GM21619 (cell line): ENCODE measurements at regions not wholly inside any gene's neighbourhood (a gene's known extent, or its start where the extent isn't known, plus 50 kb on each side); places are given as distances from the start of the nearest gene placed in this dataset.

Experiments used
- ATAC-seq: cut with Tn5 transposase; IDR thresholded peaks from one replicate; pipeline ENCODE4 v1.9.1; 2021; ENCODE audit not compliant: unreplicated experiment

DNA sequence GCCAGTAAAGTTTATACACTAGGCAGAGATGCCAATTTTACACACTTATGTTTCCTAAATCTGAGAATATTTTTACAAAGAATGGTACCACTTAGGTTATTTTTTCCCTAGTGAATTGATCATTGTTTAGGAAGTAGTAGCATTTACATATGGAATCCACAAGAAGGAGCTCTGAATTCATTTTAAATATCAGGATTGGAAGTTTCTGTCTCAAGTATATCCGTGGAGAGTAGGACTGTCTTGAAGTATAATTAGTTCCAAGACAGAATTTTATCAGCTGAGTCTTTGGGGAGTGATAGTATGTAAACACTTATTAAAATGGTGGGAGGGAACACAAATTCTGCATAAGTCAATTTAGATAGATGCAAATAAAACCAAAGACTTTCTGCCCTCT, 82.3 kb upstream of the FAM98A start:
- no peak for ATAC-seq

DNA sequence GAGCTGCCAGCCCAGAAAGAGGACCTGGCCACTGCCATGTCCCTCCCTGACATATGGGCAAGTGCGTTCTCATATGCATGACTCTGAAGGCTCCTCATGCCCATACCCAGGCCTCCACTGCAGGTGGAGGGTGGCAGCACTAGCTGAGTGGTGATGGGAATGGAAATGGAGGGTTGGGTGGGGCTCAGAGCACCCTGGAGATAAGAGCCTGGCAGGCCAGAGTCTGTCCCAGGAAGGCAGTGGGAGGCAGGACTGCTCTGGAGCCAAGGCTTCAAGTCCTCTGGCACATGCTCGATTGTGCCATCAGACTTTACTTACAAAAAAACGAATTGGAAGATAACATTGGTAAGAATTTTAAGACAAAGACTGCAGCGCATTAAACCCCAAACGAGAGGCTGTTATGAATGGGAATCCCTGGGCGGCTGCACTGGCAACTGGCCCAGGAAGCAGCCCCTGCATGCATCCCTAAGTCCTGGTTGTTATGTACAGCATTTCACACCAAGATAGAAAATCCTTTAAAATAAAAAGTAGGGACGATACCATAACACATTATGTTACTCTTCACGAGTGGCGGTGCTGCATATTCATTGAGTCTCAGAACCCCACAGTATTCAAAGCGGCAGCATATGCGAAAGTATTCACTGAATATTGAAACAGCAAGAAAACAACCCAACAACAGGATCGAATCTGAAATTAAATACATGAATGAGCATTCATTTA, 81.7 kb upstream of the FAM98A start:
- ATAC-seq = no peak

DNA sequence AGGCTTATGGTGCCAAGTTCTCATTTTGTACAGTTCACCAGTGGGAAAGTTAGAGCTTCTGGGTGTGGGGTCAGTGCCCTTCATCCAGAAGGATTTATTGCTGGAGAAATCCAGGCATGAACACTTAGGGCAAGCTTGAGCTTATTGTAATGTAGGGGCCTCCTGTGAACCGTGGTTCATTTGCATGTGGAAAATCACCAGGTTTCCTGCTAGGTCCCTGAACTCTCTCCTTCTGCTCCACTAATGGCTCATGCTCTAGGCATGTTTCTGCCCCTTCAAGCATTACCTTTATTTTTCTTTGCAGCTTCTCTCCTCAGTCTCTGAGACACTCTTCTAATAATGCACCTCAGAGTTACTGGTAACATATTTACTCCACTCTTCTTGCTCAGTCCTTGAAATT, 79.3 kb upstream of the FAM98A start:
- ATAC-seq = no peak

DNA sequence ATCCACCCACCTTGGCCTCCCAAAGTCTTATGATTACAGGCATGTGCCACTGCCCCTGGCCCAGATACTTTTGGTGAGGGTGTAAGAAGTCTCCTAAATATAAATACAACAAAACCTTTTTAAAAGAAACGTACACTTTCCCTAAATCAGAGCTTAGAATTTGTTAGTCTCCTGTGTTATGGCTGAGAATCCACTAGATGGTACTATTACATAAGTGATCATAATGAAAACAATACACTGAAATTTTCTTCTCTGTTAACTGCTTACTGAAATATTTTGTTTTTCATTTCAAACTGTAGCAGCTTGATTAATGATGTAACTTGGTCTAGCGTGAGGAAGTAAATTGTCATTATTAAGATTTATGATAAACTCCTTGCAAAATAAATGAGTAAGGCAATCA, 74.8 kb upstream of the FAM98A start:
- ATAC-seq = no peak

DNA sequence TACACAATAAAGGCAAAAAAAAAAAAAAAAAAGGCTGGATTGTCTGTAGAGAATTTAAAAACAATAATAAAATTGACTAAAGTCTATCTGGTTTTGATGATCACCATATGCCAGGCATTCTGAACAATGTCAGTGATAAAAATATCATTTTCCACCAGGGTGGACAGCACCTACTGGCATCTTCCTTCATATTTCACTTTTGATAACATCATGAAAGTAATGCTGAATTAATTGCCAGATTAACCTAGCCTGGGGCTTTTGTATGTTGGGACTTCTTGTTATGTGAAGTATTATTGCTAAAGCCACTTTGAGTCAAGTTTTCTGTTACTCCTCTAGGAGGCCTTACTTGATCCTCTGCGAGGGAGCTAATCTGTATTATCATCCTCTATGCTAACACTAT, 73.8 kb upstream of the FAM98A start:
- no peak for ATAC-seq

DNA sequence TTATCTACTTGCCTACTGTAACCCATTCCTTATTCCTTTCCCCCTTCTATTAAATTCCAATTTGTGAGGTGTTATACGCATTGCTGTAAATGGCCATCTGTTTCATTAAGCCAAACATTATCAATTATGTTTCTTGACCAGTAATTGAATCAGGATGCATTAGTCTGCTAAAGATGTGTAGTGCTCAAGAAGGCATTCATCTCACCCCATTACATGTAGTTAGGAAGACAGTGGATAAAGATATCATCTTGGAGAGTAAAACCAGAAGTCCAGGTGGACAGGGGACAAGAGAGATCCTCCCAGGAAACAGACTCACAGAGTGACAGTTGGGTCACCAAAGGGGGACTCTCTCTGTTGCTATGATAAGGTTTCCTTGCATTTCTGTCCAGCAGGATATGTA, 73.3 kb upstream of the FAM98A start:
- no peak for ATAC-seq

DNA sequence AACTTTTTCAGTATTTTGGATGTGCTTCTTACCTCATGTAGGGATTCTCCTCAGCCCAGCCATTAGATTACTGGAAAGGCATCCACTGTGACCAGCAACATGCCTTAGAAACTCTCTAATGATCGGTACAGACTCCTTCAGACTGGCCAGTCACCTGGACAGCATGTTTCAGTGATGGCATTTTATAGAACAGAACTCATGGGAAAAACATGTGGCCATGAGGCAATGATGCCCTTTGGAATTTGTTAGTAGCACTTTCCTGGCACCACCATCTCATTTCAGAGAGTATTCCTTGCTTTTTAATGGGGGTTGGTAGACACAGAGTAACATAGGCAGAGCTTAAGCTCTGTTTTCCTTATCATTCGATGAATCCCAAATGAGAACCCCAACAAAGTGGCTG, 72.1 kb upstream of the FAM98A start:
- ATAC-seq = no peak

DNA sequence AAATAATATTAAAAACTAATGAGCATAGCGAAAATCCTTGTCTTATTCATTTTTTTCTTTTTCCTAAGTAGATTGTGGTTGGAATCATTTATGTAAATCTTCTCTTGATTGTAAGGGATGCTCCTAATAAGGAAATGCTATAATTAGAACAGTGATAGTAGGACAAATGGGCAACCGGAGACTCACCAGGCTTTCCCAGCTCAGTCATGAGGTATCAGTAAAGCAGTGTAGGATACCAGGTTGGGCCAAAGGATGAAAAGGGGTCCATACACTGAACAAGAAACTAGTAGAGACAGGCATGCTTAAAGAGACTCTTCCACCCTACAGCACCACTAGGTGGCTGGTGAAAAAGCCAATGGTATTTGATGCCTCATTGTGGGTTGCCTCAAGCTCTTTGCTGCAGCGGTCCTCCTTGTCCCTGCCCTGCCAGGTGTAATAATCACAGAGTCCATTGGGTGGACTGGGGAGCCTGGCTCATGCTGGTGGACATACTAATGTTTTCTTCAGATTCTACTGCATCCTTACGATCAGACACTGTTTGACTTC, 71.4 kb upstream of the FAM98A start:
- ATAC-seq = no peak

DNA sequence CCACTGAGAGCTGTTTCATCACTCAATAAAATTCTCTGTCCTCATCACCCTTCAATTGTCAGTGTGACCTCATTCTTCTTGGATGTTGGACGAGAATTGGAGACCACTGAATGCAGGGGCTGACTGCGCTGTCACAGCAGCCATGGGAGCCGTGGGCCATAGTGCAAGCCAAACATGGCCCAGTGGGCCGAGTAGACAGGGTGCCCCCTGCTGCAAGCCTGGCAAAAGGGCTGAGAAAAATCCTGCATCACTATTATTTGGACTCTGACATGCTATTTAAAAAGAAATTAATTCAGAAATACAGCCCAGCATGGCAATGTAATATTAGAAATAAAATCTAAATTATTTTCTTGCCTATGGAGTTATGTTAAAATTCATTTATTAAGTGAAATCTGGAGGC, 67.8 kb upstream of the FAM98A start:
- ATAC-seq = no peak

DNA sequence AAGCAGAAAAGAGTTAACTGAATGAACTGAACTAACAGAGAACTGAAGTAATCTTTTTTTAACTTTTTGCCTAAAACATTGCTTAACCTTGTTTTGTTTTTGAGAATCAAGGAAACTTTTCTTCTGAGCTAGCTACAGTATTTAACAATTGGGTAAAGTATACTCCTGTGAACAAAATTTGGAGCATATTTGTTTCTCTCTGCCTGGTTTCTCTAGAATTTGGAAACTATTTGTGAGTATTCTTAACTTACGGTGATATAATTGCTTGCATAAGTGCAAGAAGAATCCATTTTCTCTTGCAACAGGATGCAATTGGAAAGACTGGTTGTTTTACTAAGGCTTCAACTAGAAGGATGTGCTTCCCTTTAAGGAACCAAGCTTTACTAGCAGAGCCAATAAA, 65.9 kb upstream of the FAM98A start:
- no peak for ATAC-seq

DNA sequence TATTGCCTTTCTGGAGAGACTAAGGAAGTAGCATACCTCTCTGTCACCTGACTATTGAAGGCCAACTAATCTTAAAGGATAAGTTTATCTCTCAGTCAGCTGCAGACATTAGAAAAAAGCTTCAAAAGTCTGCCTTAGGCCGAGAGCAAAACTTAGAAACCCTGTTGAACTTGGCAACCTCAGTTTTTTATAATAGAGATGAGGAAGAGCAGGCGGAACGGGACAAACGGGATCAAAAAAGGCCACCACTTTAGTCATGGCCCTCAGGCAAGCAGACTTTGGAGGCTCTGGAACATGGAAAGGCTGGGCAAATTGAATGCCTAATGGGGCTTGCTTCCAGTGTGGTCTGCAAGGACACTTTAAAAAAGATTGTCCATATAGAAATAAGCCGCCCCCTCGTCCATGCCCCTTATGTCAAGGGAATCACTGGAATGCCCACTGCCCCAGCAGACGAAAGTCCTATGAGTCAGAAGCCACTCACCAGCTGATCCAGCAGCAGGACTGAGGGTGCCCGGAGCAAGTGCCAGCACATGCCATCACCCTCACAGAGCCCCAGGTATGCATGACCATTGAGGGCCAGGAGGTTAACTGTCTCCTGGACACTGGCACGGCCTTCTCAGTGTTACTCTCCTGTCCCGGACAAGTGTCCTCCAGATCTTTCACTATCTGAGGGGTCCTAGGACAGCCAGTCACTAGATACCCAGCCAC, 61.5 kb upstream of the FAM98A start:
- no peak for ATAC-seq

DNA sequence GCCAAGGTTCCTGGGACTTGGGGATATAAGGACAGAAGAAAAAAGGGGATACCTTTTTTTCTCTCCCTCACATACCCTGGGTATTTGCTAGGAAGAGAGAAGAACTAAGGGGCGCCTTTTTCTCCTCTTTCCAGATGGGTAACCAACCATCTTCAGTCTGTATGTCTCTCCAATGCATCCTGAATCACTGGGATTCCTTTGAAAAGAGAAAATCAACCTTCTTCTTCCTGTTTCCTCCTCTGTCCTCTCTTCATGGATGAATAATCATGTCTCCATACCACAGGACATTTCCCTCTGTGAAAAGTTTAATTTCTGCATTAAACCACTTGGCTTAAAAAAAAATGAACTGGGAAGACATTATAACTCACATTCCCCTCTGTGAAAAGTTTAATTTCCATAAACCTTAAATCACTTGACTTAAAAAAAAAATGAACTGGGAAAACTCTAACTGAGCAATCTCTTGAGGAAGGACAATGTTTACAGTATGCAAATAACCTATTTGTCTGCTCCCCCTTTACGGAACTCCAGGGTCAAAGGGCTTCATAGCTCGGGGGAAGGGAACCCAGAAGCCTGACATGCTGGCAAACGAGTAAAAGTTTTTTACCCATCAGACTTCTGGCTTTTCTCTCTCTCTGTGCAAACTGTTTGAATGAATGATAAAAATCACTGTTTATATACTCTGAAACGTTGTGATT, 56.7 kb upstream of the FAM98A start:
- ATAC-seq = no peak

DNA sequence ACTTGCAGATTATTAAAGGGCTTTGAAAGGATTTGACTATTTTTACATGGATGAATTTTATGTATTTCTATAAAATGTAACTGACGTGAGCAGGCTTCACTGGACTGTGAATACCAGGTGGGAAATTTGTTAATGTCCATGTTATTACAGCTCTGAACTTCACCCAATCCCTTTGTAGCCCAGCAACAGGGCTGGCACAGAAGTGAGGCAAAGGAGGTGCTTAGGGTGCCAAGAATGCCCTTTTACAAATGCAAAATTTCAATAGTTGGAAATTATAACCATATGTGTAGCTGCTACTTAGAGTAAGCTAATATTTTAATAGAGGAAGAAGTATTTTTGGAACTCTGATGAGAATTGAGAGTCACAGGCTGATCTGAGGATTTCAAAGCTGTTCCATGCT, 53.7 kb upstream of the FAM98A start:
- ATAC-seq = no peak

DNA sequence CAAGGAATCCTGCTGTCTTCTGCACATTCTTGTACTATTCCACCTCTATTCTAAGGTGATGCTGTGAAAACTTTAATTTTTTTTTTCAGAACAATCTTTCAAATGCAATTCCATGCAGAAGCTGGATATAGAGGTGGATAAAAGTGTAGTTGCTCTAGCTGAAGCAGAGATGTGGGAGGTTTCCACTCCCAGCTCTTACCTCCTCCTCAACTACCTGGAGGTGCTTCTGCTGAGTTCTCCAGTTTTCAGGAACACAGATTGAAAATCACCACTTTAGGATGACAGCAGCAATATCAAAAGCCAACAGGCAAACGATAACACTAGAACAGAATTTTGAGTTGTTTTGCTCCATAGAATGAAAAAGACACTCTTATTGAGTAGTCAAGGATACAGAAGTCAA, 51.1 kb upstream of the FAM98A start:
- no peak for ATAC-seq
